ENCODE measurements at regions not wholly inside any gene's neighbourhood (a gene's known extent, or its start where the extent isn't known, plus 50 kb on each side); places are given as distances from the start of the nearest gene placed in this dataset.

DNA sequence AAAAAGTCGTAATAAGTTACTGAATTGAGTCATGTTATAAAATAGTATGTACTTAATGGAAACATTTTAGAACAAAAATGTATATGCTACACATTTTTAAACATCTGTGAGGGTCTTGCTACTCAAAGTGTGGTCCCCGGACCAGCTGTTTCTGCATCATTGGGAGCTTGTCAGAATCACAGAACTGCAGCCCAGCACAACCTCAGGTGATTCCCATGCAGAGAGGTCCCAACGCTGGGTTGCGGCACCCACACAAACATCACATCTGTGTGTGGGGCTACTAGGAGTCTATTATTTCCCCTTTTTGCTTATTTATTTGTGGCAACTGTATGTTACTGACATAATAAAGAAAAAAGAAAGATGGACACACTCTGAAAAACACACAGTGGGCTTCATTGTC, 146.6 kb downstream of the BMS1 start:
- peaks cover 0 to 74% (median 4%) of the 10 kb centered on the region in 4 donors for H3K27me3 ChIP-seq
- intact Hi-C loops (cut with DNase I) = no loop called here
- no peaks in the 10 kb centered on the region for H3K36me3 ChIP-seq
- 85 to 89% methylated on average over 4 of the region's 4 CpGs for WGBS, 2 donors
- no peak for TF ChIP-seq POLR2A (IDR thresholded peaks at IDR 0.05)
- TF ChIP-seq, protein P1, sequence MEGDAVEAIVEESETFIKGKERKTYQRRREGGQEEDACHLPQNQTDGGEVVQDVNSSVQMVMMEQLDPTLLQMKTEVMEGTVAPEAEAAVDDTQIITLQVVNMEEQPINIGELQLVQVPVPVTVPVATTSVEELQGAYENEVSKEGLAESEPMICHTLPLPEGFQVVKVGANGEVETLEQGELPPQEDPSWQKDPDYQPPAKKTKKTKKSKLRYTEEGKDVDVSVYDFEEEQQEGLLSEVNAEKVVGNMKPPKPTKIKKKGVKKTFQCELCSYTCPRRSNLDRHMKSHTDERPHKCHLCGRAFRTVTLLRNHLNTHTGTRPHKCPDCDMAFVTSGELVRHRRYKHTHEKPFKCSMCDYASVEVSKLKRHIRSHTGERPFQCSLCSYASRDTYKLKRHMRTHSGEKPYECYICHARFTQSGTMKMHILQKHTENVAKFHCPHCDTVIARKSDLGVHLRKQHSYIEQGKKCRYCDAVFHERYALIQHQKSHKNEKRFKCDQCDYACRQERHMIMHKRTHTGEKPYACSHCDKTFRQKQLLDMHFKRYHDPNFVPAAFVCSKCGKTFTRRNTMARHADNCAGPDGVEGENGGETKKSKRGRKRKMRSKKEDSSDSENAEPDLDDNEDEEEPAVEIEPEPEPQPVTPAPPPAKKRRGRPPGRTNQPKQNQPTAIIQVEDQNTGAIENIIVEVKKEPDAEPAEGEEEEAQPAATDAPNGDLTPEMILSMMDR (IDR thresholded peaks at IDR 0.05) = no peak
- H3K4me3 ChIP-seq = no peak overlapping the region
- H3K27ac ChIP-seq = no peak overlapping the region
- no peak for DNase-seq
- peaks cover 9 to 19% (median 15%) of the 10 kb centered on the region in 3 donors for H3K4me1 ChIP-seq
- no peaks in the 10 kb centered on the region for H3K9me3 ChIP-seq

DNA sequence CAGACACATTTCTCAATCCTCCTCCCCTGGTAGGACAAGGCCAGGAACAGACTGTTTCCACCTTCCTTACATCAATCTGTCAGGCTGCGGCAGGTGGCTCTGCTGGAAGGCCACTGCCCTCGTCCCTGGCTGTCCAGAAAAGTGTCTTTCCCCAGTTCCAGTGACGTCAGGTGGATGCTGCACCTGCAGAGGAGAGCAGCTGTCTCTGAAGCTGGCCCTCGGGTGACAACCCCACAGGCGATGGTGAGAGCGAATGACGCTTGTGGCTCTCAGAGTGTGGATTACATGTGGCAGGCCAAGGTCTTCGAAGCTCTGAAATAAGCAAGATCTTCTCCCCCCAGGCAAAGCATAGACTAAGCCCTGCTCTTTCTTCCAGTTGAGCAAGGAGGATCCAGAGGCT, 146.9 kb upstream of the RET start:
- no peak overlapping the region for H3K4me3 ChIP-seq
- TF ChIP-seq, protein P1 (IDR thresholded peaks at IDR 0.05) = no peak
- TF ChIP-seq POLR2A (IDR thresholded peaks at IDR 0.05) = no peak
- DNase-seq = no peak
- H3K36me3 ChIP-seq = no peaks in the 10 kb centered on the region
- no peaks in the 10 kb centered on the region for H3K9me3 ChIP-seq
- intact Hi-C loops (cut with DNase I) = no loop called here
- no peak overlapping the region for H3K27ac ChIP-seq
- WGBS, 2 donors = 85 to 86% methylated on average over 5 to 8 of the region's 8 CpGs
- H3K27me3 ChIP-seq = peaks cover 0 to 81% (median 5%) of the 10 kb centered on the region in 4 donors
- H3K4me1 ChIP-seq = peaks cover 9 to 19% (median 15%) of the 10 kb centered on the region in 3 donors

GRCh38 chr10:42930516-42931192, 146.2 kb upstream of the RET start:
- peaks cover 0 to 88% (median 5%) of the 10 kb centered on the region in 4 donors for H3K27me3 ChIP-seq
- intact Hi-C loops (cut with DNase I) = no loop called here
- no peak for DNase-seq
- 77 to 89% methylated on average over 5 to 9 of the region's 11 CpGs for WGBS, 2 donors
- H3K4me3 ChIP-seq = no peak overlapping the region
- no peak overlapping the region for H3K27ac ChIP-seq
- no peaks in the 10 kb centered on the region for H3K36me3 ChIP-seq
- TF ChIP-seq, protein P1 (IDR thresholded peaks at IDR 0.05) = no peak
- TF ChIP-seq POLR2A (IDR thresholded peaks at IDR 0.05) = no peak
- peaks cover 9 to 19% (median 15%) of the 10 kb centered on the region in 3 donors for H3K4me1 ChIP-seq
- H3K9me3 ChIP-seq = no peaks in the 10 kb centered on the region

DNA sequence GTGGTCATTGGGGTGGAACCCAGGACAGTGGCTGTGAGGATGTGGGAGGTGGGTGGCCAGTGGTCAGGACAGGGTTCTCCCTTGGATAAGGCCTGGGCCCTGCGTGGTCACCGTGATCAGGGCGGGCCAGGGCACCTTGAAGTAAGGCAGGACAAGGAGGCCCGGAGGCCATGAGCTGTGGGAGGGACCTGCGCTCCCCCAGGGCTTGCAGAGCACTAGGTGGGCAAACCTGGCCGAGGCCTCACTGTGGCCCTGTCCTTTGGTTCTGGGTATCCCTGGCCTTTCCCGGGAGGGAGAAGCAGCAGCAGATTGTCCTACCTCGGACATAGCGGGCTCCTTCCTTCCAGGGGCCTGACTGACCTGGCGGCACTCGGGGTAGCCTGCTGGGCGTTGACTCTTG, 144.8 kb upstream of the RET start:
- intact Hi-C loops (cut with DNase I) = no loop called here
- TF ChIP-seq, protein P1 (IDR thresholded peaks at IDR 0.05) = no peak
- no peak for TF ChIP-seq POLR2A (IDR thresholded peaks at IDR 0.05)
- Histone ChIP-seq H3K4me3 (no peak overlapping the region), H3K27me3 (peaks cover 0 to 85% (median 5%) of the 10 kb centered on the region in 4 donors), H3K9me3 (no peaks in the 10 kb centered on the region), H3K4me1 (peaks cover 9 to 19% (median 15%) of the 10 kb centered on the region in 3 donors), H3K36me3 (no peaks in the 10 kb centered on the region), H3K27ac (no peak overlapping the region)
- WGBS, 2 donors = 83 to 94% methylated on average over 6 to 7 of the region's 12 CpGs
- DNase-seq = no peak

GRCh38 chr10:42932735-42933447, 144.0 kb upstream of the RET start:
- no peak overlapping the region for H3K27ac ChIP-seq
- H3K9me3 ChIP-seq = no peaks in the 10 kb centered on the region
- intact Hi-C loops (cut with DNase I) = no loop called here
- peaks cover 0 to 78% (median 5%) of the 10 kb centered on the region in 4 donors for H3K27me3 ChIP-seq
- TF ChIP-seq POLR2A (IDR thresholded peaks at IDR 0.05) = no peak
- TF ChIP-seq, protein P1 (IDR thresholded peaks at IDR 0.05) = no peak
- WGBS, 2 donors = 24% methylated on average over 3 of the region's 45 CpGs; no CpG with 5 or more reads in 1 of the 2 donors
- H3K4me1 ChIP-seq = peaks cover 9 to 19% (median 15%) of the 10 kb centered on the region in 3 donors
- H3K36me3 ChIP-seq = no peaks in the 10 kb centered on the region
- DNase-seq = no peak
- H3K4me3 ChIP-seq = peak overlapping the region in 3 of 4 donors; percentile 16 to 47 (median 22)
